GM18951 (cell line): ENCODE measurements at regions not wholly inside any gene's neighbourhood (a gene's known extent, or its start where the extent isn't known, plus 50 kb on each side); places are given as distances from the start of the nearest gene placed in this dataset.

Source experiments
- POLR2A ChIP-seq: IDR thresholded peaks from 4 replicates; pipeline ENCODE4 v1.6.1; 2011; ENCODE audit warnings: mild to moderate bottlenecking; ENCODE audit not compliant: insufficient read length, insufficient read depth; ENCODE audit errors: extremely low read depth
- in situ Hi-C: fragments of 300-500 bp; cut with MboI; formaldehyde crosslinking; loops from one replicate; pipeline ENCODE4 v1.12.0; 2022; ENCODE audit warnings: low sequenced_read_pairs, mixed read lengths, inconsistent platforms; ENCODE audit not compliant: unreplicated experiment

- in situ Hi-C loops = no loop called here
- TF ChIP-seq POLR2A = no peak
Observed at GRCh38 chr4:129378364-129378763, 282.4 kb downstream of the C4orf33 start.

DNA sequence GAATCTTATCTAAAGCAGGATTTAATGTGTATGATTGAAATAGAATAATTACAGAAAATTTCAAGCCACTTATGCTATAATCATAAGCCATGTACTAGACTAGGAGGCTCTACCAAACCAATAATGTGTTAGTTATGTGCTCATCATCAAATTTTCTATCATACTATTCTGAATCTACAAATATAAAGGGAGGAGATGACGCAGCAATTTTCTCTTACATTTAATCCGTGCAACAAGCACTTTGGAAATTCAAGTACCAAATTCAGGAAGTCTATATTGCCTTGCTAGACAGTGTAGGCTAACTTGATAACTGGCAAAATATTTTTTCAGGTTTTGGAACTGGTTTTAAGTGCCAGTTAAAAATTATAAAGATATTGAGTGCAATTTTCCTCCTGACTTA, 283.5 kb downstream of the C4orf33 start:
- TF ChIP-seq POLR2A = no peak
- in situ Hi-C loops = no loop called here

DNA sequence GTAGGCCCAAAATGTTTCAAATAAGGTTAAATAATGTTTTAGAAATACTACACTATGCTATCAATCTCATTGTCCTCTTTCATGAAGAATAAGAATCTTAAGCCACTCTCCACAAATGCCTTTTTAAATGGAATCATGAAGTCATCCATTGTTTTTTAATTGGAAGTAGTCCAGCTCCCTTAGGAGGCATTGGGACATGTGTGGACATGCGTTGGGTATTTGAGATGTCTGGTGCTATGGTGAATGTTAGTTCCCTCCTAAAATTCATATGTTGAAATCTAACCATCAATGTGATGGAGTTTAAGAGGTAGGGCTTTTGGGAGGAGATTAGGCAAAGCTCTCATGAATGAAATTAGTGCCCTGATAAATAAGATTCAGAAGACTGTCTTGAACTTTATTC, 289.0 kb downstream of the C4orf33 start:
- in situ Hi-C loops = no loop called here
- no peak for TF ChIP-seq POLR2A

- in situ Hi-C loops = no loop called here
- TF ChIP-seq POLR2A = no peak
Observed at GRCh38 chr4:129387666-129388065, 291.7 kb downstream of the C4orf33 start.

DNA sequence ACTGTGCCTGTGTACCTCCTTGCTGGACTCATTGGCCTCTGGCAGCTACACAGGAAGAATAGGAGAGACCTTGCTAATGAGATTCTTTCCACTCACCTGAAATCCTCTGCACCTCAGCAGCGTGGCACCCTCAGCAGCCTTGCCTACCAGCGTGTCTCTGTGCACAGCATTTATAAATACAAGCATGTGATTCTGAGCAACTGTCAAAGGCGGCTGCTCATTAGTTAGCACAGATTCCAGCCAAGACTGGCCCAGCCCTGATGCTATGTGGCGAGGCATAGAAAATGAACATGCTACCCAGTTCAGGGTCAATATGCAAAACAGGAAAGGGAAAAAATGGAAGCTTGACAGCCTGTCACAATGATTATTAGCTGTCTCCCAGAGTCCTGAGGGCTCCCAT, 298.0 kb downstream of the C4orf33 start:
- in situ Hi-C loops = no loop called here
- TF ChIP-seq POLR2A = no peak

DNA sequence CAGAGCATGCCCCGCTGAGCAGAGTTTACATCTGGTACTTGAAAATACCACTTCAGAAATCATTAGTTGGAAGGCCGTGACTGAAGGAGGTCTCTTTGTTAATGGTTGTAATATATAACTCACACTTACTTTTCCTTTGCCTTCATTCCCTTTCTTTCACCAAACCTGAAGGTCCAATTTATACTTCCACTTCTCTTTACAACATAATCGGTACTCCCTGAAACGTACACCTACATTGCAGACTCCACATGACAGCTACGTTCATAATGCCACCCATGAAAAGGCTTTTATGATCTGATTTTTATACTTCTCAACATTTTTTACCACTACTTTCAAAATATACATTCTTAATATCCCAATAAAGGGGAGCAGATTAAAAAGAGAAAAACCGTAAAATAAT, 298.7 kb downstream of the C4orf33 start:
- in situ Hi-C loops = no loop called here
- TF ChIP-seq POLR2A = no peak

DNA sequence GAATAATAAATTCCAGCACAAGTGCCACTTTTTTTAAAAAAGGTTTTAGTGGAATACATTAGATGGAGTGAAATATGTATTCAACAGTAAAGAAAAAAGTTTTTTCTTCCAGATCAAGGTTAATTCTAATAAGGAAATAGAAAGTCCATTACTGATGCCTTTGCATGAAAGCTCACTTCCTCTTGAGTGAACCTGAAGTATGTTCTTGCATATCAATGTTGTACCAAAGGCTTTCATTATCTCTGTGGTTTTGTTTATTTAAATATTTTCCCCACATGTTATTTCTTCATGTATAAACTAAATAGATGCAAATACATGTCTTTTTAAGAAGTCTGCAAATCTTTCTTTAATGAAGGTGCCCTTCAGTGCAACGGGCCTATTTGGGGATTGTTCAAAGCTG, 307.9 kb downstream of the C4orf33 start:
- in situ Hi-C loops = no loop called here

GRCh38 chr4:129410115-129410514, 314.2 kb downstream of the C4orf33 start:
- no peak for TF ChIP-seq POLR2A
- in situ Hi-C loops = no loop called here

More for the DNA sequence above, 307.9 kb downstream of the C4orf33 start:
- no peak for TF ChIP-seq POLR2A

DNA sequence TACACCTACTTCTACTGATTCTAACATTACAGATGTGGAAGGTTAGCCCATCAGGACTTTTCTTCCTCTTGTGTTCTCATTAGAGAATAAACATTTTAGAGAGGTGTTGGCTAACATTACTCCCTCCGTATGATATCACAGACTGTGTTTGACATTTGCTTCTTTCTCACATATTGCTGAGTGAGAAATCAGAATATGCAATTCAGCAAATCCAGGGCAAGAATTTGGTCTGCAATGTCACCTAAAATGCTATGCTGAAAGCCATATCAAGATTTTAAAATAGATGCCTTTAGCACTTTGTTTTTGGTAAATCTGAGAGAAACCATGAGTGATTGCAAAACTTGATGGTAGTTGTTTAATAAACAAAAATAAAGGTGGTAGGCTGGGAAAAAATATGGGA, 319.1 kb downstream of the C4orf33 start:
- no peak for TF ChIP-seq POLR2A
- in situ Hi-C loops = no loop called here

DNA sequence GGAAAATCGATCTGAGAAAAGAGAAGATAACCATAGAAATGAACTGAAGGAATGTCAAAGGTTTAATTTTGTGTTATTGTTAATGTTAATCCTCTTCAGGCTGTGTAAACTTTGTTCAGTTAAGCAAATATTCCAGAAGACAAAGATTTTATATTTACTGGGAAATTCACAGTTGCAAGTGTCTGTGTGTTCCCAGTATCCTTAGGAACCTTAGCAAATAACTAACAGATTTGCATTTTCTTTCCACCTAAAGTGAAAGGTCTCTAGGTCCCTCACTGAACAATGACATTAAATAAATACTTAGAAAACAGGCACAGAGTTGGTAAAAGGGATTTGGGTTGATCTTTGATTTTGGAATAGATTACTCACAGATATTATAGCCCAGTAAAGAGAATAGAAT, 324.7 kb downstream of the C4orf33 start:
- TF ChIP-seq POLR2A = no peak
- in situ Hi-C loops = no loop called here

DNA sequence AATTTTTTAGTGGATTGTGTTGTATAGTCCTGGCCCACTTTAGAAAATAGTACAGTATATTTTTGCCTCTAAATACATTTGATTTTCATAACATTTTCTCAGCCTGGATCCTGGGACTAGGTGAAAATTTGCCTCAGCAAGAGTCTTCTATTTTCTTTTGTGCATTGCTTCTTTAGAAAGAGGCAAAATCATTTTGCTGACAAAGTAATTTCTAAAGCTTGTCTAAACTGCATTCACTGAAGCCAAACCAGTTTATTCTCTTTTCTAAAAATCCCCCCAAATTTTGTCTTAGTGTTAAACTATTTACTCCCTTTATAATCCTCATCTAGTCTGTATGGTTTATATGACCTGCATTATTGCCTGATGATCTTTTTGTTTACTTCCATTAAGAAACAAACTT, 326.3 kb downstream of the C4orf33 start:
- TF ChIP-seq POLR2A = no peak
- in situ Hi-C loops = no loop called here

- in situ Hi-C loops = no loop called here
Observed at GRCh38 chr4:129428454-129428853, 332.5 kb downstream of the C4orf33 start.

DNA sequence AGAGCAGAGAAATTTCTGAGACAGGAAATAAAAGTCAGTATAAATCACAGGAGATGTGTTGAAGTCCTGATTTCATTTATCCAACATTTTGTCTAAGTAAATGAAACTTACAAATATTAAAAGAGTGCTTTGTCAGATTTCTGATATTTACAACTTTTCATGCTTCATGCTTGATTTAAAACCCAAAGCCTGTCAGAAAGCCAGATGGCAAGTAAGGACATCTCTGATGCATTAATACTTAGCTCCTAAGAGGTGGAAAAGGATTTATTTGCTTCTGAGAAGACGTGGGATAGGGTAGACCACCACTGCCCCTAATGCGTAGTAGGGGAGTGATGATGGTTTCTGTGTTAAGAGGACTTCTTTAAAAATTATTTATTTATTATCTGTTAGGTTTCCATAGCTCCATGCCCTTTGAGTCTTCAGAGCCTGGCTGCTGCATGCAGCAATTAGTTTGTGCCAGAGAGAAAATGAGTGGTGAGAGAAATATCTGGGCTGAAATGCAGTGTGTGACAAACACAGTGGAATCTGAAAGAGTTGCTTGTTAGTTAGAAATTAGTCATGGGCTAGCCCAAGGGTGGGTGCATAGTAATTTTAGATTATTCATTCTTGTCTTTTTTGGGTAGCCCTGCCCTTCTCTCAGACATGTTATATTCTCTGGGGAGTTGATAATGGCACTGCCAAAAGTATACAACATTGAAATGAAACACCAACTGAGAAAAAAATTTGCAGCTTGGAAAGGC, 333.8 kb downstream of the C4orf33 start:
- in situ Hi-C loops = no loop called here
- TF ChIP-seq POLR2A = no peak

More at GRCh38 chr4:129428454-129428853, 332.5 kb downstream of the C4orf33 start:
- no peak for TF ChIP-seq POLR2A

DNA sequence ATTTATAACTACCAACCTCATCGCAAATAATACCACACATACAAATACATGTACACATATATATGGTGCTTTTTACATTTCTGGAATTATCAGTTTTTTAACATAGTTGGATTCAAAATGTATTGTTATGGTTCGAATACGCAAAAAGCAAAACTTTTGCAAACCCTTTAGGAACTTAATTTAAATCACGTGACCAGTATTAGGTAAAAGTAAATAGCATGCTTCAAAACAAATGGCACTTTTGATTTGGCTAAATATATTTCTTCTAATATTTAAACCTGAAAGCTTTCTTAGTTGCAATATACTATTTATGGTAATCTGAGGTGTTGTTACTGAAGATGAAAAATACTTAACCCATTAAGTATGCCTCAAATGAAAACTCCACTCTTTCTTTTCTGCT, 341.4 kb downstream of the C4orf33 start:
- in situ Hi-C loops = no loop called here
- no peak for TF ChIP-seq POLR2A
